ENCODE measurements at regions not wholly inside any gene's neighbourhood (a gene's known extent, or its start where the extent isn't known, plus 50 kb on each side); places are given as distances from the start of the nearest gene placed in this dataset.

DNA sequence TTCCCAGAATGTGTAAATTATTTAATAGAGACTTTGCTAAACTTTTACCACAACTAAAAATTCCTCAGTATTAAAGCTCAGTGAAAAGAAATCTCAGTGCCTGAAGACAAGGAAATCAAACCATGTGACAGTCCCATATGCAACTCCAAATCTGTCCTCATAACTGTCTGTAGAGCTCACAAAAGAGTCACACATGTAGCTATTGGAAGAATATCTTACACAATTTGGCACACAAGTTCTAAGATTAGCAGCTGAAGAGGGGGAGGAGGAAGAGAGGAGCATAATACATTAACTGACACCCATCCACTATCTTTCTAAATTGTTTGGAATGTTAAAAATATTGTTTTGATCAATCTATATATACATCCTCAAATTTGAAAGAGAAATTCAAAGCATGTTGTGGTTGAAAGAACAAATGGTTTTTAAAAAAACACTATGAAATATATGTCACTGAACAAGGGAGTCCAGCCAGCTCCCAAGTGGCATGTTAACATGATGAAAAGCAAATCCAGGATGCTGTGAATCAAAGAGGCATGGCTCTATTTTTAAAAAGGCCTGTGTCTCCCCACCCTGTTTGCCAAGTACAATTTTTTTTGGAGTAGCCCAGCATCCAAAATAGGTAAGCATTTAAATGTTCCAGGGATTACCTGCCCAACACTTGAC is 126.3 kb upstream of the NANOGP8 start:
- no peak for FAIRE-seq
- ChIA-PET CTCF (ENCODE audit: low intra/inter-chr PET ratio) (no interaction called here), POLR2A (interaction anchor here (0.6 kb wide), 1 partner anchor 1886 kb away, joined by 3 read pairs; no protein-coding TSS in a partner anchor)
- Histone ChIP-seq H3K36me3 (ENCODE audit: control insufficient read depth, insufficient read depth, low read length) (no peaks in the 10 kb centered on the region), H3K27ac (ENCODE audit: extremely low read depth, low read depth, low read length) (no peak overlapping the region), H3K27me3 (ENCODE audit: control insufficient read depth in 2 of 2, insufficient read depth in 2 of 2, low read length in 2 of 2) (no peaks in the 10 kb centered on the region), H3K9me3 (replicated peaks; ENCODE audit: control insufficient read depth, insufficient read depth, low read depth, low read length) (no peaks in the 10 kb centered on the region), H3K9me1 (ENCODE audit: control insufficient read depth, insufficient read depth, low read length) (no peaks in the 10 kb centered on the region), H3K4me2 (ENCODE audit: insufficient read depth, low read length) (no peak overlapping the region), H3K9ac (ENCODE audit: insufficient read depth in 1 of 2, low read depth in 2 of 2, low read length in 2 of 2) (no peak overlapping the region), H3K4me1 (replicated peaks in 1 of 2; ENCODE audit: control insufficient read depth in 2 of 2, insufficient read depth in 2 of 2, low read length in 2 of 2) (no peaks in the 10 kb centered on the region), H3K4me3 (no peak overlapping the region), H2AFZ (ENCODE audit: low read depth, low read length) (no peak overlapping the region), H4K20me1 (replicated peaks; ENCODE audit: control insufficient read depth, insufficient read depth, low read length) (no peaks in the 10 kb centered on the region), H3K79me2 (ENCODE audit: control insufficient read depth, insufficient read depth, low read length) (no peaks in the 10 kb centered on the region)
- ATAC-seq = no peak
- in situ Hi-C loops (cut with MboI) = no loop called here
- no peak for DNase-seq (ENCODE audit: extremely low read depth in 1 of 4, low spot score in 3 of 4)
- BruUV-seq (replicated peaks) = no TSS peak
- intact Hi-C loops (cut with micrococcal nuclease) = no loop called here
- TF ChIP-seq STAT5A (IDR thresholded peaks at IDR 0.05; ENCODE audit: borderline replicate concordance, low read length) (no peak), RBM14 (IDR thresholded peaks at IDR 0.05; ENCODE audit: borderline replicate concordance, insufficient read depth, low read depth, low read length) (no peak), RHOXF2B (CRISPR knock-in tag; conservative IDR thresholded peaks at IDR 0.05) (no peak), RB1 (IDR thresholded peaks at IDR 0.05; ENCODE audit: low read depth) (no peak), TAF15 (IDR thresholded peaks at IDR 0.05; ENCODE audit: low read depth, low read length) (no peak), ZNF707 (CRISPR knock-in tag; conservative IDR thresholded peaks at IDR 0.05) (no peak), POLR3G (IDR thresholded peaks at IDR 0.05; ENCODE audit: extremely low read depth, insufficient read length, insufficient replicate concordance) (no peak), POLR2AphosphoS2 (IDR thresholded peaks at IDR 0.05; ENCODE audit: low read length) (no peak), FUS (optimal IDR thresholded peaks at IDR 0.05; ENCODE audit: low read depth, low read length) (no peak), ZNF175 (CRISPR knock-in tag; IDR thresholded peaks at IDR 0.05; ENCODE audit: low read depth) (no peak)
- TF ChIP-seq, protein P1, sequence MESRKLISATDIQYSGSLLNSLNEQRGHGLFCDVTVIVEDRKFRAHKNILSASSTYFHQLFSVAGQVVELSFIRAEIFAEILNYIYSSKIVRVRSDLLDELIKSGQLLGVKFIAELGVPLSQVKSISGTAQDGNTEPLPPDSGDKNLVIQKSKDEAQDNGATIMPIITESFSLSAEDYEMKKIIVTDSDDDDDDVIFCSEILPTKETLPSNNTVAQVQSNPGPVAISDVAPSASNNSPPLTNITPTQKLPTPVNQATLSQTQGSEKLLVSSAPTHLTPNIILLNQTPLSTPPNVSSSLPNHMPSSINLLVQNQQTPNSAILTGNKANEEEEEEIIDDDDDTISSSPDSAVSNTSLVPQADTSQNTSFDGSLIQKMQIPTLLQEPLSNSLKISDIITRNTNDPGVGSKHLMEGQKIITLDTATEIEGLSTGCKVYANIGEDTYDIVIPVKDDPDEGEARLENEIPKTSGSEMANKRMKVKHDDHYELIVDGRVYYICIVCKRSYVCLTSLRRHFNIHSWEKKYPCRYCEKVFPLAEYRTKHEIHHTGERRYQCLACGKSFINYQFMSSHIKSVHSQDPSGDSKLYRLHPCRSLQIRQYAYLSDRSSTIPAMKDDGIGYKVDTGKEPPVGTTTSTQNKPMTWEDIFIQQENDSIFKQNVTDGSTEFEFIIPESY (CRISPR knock-in tag; IDR thresholded peaks at IDR 0.05) = no peak
- TF ChIP-seq, protein P2, sequence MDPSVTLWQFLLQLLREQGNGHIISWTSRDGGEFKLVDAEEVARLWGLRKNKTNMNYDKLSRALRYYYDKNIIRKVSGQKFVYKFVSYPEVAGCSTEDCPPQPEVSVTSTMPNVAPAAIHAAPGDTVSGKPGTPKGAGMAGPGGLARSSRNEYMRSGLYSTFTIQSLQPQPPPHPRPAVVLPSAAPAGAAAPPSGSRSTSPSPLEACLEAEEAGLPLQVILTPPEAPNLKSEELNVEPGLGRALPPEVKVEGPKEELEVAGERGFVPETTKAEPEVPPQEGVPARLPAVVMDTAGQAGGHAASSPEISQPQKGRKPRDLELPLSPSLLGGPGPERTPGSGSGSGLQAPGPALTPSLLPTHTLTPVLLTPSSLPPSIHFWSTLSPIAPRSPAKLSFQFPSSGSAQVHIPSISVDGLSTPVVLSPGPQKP (CRISPR knock-in tag; IDR thresholded peaks at IDR 0.05) = no peak
- TF ChIP-seq, protein P3, sequence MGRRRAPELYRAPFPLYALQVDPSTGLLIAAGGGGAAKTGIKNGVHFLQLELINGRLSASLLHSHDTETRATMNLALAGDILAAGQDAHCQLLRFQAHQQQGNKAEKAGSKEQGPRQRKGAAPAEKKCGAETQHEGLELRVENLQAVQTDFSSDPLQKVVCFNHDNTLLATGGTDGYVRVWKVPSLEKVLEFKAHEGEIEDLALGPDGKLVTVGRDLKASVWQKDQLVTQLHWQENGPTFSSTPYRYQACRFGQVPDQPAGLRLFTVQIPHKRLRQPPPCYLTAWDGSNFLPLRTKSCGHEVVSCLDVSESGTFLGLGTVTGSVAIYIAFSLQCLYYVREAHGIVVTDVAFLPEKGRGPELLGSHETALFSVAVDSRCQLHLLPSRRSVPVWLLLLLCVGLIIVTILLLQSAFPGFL (CRISPR knock-in tag; IDR thresholded peaks at IDR 0.05) = no peak
- TF ChIP-seq, protein P4, sequence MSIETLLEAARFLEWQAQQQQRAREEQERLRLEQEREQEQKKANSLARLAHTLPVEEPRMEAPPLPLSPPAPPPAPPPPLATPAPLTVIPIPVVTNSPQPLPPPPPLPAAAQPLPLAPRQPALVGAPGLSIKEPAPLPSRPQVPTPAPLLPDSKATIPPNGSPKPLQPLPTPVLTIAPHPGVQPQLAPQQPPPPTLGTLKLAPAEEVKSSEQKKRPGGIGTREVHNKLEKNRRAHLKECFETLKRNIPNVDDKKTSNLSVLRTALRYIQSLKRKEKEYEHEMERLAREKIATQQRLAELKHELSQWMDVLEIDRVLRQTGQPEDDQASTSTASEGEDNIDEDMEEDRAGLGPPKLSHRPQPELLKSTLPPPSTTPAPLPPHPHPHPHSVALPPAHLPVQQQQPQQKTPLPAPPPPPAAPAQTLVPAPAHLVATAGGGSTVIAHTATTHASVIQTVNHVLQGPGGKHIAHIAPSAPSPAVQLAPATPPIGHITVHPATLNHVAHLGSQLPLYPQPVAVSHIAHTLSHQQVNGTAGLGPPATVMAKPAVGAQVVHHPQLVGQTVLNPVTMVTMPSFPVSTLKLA (conservative IDR thresholded peaks at IDR 0.05) = no peak
- TF ChIP-seq, protein P5, sequence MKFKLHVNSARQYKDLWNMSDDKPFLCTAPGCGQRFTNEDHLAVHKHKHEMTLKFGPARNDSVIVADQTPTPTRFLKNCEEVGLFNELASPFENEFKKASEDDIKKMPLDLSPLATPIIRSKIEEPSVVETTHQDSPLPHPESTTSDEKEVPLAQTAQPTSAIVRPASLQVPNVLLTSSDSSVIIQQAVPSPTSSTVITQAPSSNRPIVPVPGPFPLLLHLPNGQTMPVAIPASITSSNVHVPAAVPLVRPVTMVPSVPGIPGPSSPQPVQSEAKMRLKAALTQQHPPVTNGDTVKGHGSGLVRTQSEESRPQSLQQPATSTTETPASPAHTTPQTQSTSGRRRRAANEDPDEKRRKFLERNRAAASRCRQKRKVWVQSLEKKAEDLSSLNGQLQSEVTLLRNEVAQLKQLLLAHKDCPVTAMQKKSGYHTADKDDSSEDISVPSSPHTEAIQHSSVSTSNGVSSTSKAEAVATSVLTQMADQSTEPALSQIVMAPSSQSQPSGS (CRISPR knock-in tag; IDR thresholded peaks at IDR 0.05) = no peak
